ENCODE measurements at regions not wholly inside any gene's neighbourhood (a gene's known extent, or its start where the extent isn't known, plus 50 kb on each side); places are given as distances from the start of the nearest gene placed in this dataset.

GRCh38 chr6:93584300-93584699 is 164.9 kb upstream of the EPHA7 start:
- H3K4me1 ChIP-seq (ENCODE audit: control insufficient read depth, extremely low read depth, insufficient read depth, low read length), result no peaks in the 10 kb centered on the region
- no peak overlapping the region for H3K27ac ChIP-seq (ENCODE audit: control insufficient read depth, insufficient read depth, low read length)
- dilution Hi-C loops (cut with MboI; ENCODE audit: extremely low pct_ligation_motif_present, low sequenced_read_pairs), result no loop called here
- TF ChIP-seq CTCF (optimal IDR thresholded peaks at IDR 0.05 in 1 of 3, IDR thresholded peaks at IDR 0.05 in 1 of 3, conservative IDR thresholded peaks at IDR 0.05 in 1 of 3; ENCODE audit: extremely low read depth in 1 of 3, insufficient read depth in 2 of 3, low read length in 3 of 3), result no peak
- no peak for TF ChIP-seq EZH2 (IDR thresholded peaks at IDR 0.05; ENCODE audit: low read length)
- DNase-seq (ENCODE audit: low read depth, low spot score) (no peak), FAIRE-seq (no peak)
- H3K4me3 ChIP-seq (ENCODE audit: control insufficient read depth in 2 of 3, extremely low read depth in 1 of 3, insufficient read depth in 2 of 3, low read depth in 1 of 3, low read length in 3 of 3), result no peak overlapping the region
- no peak overlapping the region for H3K9ac ChIP-seq (ENCODE audit: control insufficient read depth, extremely low read depth, insufficient read depth, low read length)
- no peaks in the 10 kb centered on the region for H3K9me3 ChIP-seq (ENCODE audit: control insufficient read depth, low read depth, low read length)
- H3K79me2 ChIP-seq (ENCODE audit: control insufficient read depth, insufficient read depth, low read length), result no peaks in the 10 kb centered on the region
- no peak overlapping the region for H2AFZ ChIP-seq (ENCODE audit: control insufficient read depth, low read length)
- H3K36me3 ChIP-seq (ENCODE audit: control insufficient read depth in 2 of 2, extremely low read depth in 1 of 2, insufficient read depth in 2 of 2, low read length in 2 of 2), result no peaks in the 10 kb centered on the region
- H3K27me3 ChIP-seq (ENCODE audit: control insufficient read depth, extremely low read depth, insufficient read depth, low read length), result no peaks in the 10 kb centered on the region
- H3K9me1 ChIP-seq (ENCODE audit: control insufficient read depth, extremely low read depth, insufficient read depth, low read length), result no peaks in the 10 kb centered on the region
- no peak overlapping the region for H3K4me2 ChIP-seq (ENCODE audit: control insufficient read depth, extremely low read depth, insufficient read depth, low read depth, low read length)
- no peaks in the 10 kb centered on the region for H4K20me1 ChIP-seq (ENCODE audit: control insufficient read depth, extremely low read depth, insufficient read depth, low read length)

DNA sequence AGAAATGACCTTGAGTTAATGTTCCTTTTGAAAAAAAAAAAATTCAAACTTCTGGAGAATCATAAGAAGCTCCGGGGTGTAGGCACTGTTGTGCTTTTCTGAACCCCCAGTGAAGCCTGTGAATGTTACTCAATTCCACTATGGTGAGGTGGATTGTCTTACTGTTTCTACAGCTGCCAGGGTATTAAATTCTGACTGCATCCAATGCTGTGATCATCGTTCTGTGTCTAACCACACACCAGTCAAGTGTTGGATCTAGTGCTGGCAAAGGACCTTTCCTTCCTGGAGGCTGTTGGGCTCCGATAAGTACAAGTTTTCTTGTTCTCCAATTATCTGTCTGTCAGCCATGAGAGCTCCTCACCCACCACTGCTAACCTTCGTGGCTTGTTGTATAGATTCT is 162.0 kb upstream of the EPHA7 start:
- FAIRE-seq (no peak), DNase-seq (ENCODE audit: low read depth, low spot score) (no peak)
- dilution Hi-C loops (cut with MboI; ENCODE audit: extremely low pct_ligation_motif_present, low sequenced_read_pairs), result no loop called here
- no peak for TF ChIP-seq CTCF (optimal IDR thresholded peaks at IDR 0.05 in 1 of 3, IDR thresholded peaks at IDR 0.05 in 1 of 3, conservative IDR thresholded peaks at IDR 0.05 in 1 of 3; ENCODE audit: extremely low read depth in 1 of 3, insufficient read depth in 2 of 3, low read length in 3 of 3)
- TF ChIP-seq EZH2 (IDR thresholded peaks at IDR 0.05; ENCODE audit: low read length), result no peak
- H3K4me2 ChIP-seq (ENCODE audit: control insufficient read depth, extremely low read depth, insufficient read depth, low read depth, low read length), result no peak overlapping the region
- no peak overlapping the region for H3K9ac ChIP-seq (ENCODE audit: control insufficient read depth, extremely low read depth, insufficient read depth, low read length)
- no peaks in the 10 kb centered on the region for H3K4me1 ChIP-seq (ENCODE audit: control insufficient read depth, extremely low read depth, insufficient read depth, low read length)
- no peak overlapping the region for H3K27ac ChIP-seq (ENCODE audit: control insufficient read depth, insufficient read depth, low read length)
- H3K9me1 ChIP-seq (ENCODE audit: control insufficient read depth, extremely low read depth, insufficient read depth, low read length), result no peaks in the 10 kb centered on the region
- no peak overlapping the region for H2AFZ ChIP-seq (ENCODE audit: control insufficient read depth, low read length)
- no peaks in the 10 kb centered on the region for H4K20me1 ChIP-seq (ENCODE audit: control insufficient read depth, extremely low read depth, insufficient read depth, low read length)
- H3K36me3 ChIP-seq (ENCODE audit: control insufficient read depth in 2 of 2, extremely low read depth in 1 of 2, insufficient read depth in 2 of 2, low read length in 2 of 2), result no peaks in the 10 kb centered on the region
- H3K27me3 ChIP-seq (ENCODE audit: control insufficient read depth, extremely low read depth, insufficient read depth, low read length), result no peaks in the 10 kb centered on the region
- no peaks in the 10 kb centered on the region for H3K9me3 ChIP-seq (ENCODE audit: control insufficient read depth, low read depth, low read length)
- no peaks in the 10 kb centered on the region for H3K79me2 ChIP-seq (ENCODE audit: control insufficient read depth, insufficient read depth, low read length)
- H3K4me3 ChIP-seq (ENCODE audit: control insufficient read depth in 2 of 3, extremely low read depth in 1 of 3, insufficient read depth in 2 of 3, low read depth in 1 of 3, low read length in 3 of 3), result no peak overlapping the region
